CD4-positive, alpha-beta T cell treated with Interleukin-17A for 4 hours (primary cell): ENCODE measurements at regions not wholly inside any gene's neighbourhood (a gene's known extent, or its start where the extent isn't known, plus 50 kb on each side); places are given as distances from the start of the nearest gene placed in this dataset.

Source experiments
- DNase-seq: peaks from one replicate; pipeline ENCODE4 v3.0.0-alpha.2; 2020; ENCODE audit warnings: mixed read lengths

GRCh38 chr1:87636198-87636892 is 307.7 kb downstream of the LMO4 start:
- no peak for DNase-seq

- no peak for DNase-seq
Observed at GRCh38 chr1:87638636-87639035, 310.0 kb downstream of the LMO4 start.

GRCh38 chr1:87641996-87642395 is 313.3 kb downstream of the LMO4 start:
- no peak for DNase-seq

- no peak for DNase-seq
Observed at GRCh38 chr1:87642581-87643221, 314.0 kb downstream of the LMO4 start.

GRCh38 chr1:87644033-87644578 is 315.4 kb downstream of the LMO4 start:
- no peak for DNase-seq

- no peak for DNase-seq
Observed at GRCh38 chr1:87644579-87645190, 316.0 kb downstream of the LMO4 start.

GRCh38 chr1:87647430-87648177 is 318.9 kb downstream of the LMO4 start:
- no peak for DNase-seq

- DNase-seq = no peak
Observed at GRCh38 chr1:87648323-87649119, 319.8 kb downstream of the LMO4 start.

GRCh38 chr1:87650306-87650705 is 321.6 kb downstream of the LMO4 start:
- no peak for DNase-seq

GRCh38 chr1:87652176-87652575 is 323.5 kb downstream of the LMO4 start:
- no peak for DNase-seq

- no peak for DNase-seq
Observed at GRCh38 chr1:87665151-87665550, 336.5 kb downstream of the LMO4 start.

- no peak for DNase-seq
Observed at GRCh38 chr1:87666681-87667080, 338.0 kb downstream of the LMO4 start.

- no peak for DNase-seq
Observed at GRCh38 chr1:87669674-87670073, 341.0 kb downstream of the LMO4 start.

- DNase-seq = no peak
Observed at GRCh38 chr1:87673309-87673708, 344.6 kb downstream of the LMO4 start.

GRCh38 chr1:87673748-87674147 is 345.1 kb downstream of the LMO4 start:
- DNase-seq = no peak

- DNase-seq = no peak
Observed at GRCh38 chr1:87674791-87675190, 346.1 kb downstream of the LMO4 start.

GRCh38 chr1:87678266-87678665 is 349.6 kb downstream of the LMO4 start:
- no peak for DNase-seq

GRCh38 chr1:87682565-87682964 is 353.9 kb downstream of the LMO4 start:
- no peak for DNase-seq

- DNase-seq = no peak
Observed at GRCh38 chr1:87683196-87683956, 354.7 kb downstream of the LMO4 start.

- DNase-seq = no peak
Observed at GRCh38 chr1:87684194-87684593, 355.5 kb downstream of the LMO4 start.

- DNase-seq = peak; percentile 19
Observed at GRCh38 chr1:87684713-87685205, 356.1 kb downstream of the LMO4 start.
